ENCODE measurements at regions not wholly inside any gene's neighbourhood (a gene's known extent, or its start where the extent isn't known, plus 50 kb on each side); places are given as distances from the start of the nearest gene placed in this dataset.

DNA sequence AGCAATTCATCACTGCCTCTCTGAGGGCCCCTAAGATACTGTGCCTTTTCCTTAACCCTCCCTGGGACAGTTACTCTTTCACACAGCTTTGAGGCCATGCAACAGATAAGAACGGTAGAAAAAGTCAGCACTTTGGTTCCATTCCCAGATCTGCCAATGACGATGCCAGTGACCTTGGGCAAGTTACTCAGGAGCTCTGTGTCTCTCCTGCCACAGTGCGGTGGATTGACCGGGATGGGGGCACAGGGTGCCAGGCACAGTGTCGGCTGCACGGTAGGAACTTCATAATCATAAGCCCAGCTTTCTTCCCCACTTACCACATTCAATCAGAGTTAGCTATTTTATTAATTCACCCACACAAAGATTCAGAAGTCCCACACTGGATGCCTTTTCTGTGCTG, 1041.8 kb downstream of the TBC1D22A start:
- H3K79me2 ChIP-seq (ENCODE audit: control insufficient read depth, low read length): no peaks in the 10 kb centered on the region
- H3K27me3 ChIP-seq (ENCODE audit: control insufficient read depth, low read length): peaks cover 11% of the 10 kb centered on the region
- H3K4me1 ChIP-seq (ENCODE audit: control insufficient read depth, low read length): no peaks in the 10 kb centered on the region
- no peaks in the 10 kb centered on the region for H4K20me1 ChIP-seq (ENCODE audit: control insufficient read depth, insufficient read depth, low read depth, low read length)
- H3K9me2 ChIP-seq (replicated peaks; ENCODE audit: control insufficient read depth, low read length): no peaks in the 10 kb centered on the region
- H3F3A ChIP-seq (ENCODE audit: control insufficient read depth, insufficient read depth): no peaks in the 10 kb centered on the region
- H3K4me3 ChIP-seq (ENCODE audit: low read length): no peak overlapping the region
- no peaks in the 10 kb centered on the region for H3K36me3 ChIP-seq (ENCODE audit: control insufficient read depth, low read length)
- H3K27ac ChIP-seq (ENCODE audit: low read depth, low read length): no peak overlapping the region
- no peaks in the 10 kb centered on the region for H3K9me3 ChIP-seq (ENCODE audit: control insufficient read depth, insufficient read depth, low read length)
- TF ChIP-seq, protein P1, sequence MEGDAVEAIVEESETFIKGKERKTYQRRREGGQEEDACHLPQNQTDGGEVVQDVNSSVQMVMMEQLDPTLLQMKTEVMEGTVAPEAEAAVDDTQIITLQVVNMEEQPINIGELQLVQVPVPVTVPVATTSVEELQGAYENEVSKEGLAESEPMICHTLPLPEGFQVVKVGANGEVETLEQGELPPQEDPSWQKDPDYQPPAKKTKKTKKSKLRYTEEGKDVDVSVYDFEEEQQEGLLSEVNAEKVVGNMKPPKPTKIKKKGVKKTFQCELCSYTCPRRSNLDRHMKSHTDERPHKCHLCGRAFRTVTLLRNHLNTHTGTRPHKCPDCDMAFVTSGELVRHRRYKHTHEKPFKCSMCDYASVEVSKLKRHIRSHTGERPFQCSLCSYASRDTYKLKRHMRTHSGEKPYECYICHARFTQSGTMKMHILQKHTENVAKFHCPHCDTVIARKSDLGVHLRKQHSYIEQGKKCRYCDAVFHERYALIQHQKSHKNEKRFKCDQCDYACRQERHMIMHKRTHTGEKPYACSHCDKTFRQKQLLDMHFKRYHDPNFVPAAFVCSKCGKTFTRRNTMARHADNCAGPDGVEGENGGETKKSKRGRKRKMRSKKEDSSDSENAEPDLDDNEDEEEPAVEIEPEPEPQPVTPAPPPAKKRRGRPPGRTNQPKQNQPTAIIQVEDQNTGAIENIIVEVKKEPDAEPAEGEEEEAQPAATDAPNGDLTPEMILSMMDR (IDR thresholded peaks at IDR 0.05; ENCODE audit: low read depth, low read length, poor library complexity, severe bottlenecking): no peak
- H3K4me2 ChIP-seq (ENCODE audit: low read length): no peak overlapping the region

DNA sequence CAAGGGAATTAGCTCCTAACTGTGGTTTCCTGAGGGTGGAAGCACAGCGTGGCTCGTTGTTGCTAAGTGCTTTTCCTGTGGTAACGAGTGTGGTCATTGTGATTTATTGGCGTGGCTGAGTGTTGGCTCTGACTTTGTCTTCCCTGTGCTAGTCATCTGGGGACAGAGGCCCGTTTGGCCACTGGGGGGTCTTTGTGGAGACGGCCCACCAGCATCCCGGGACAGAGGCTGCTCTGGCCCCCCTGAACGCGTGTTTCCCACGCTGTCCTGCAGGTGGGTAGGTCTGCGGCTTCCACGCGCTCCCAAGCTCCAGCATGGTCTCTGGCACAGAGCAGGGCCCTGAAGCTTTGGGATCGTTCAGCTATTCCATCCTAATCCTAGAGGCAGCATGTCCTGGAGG, 1040.0 kb downstream of the TBC1D22A start:
- TF ChIP-seq, protein P1 (IDR thresholded peaks at IDR 0.05; ENCODE audit: low read depth, low read length, poor library complexity, severe bottlenecking): no peak
- no peak for TF ChIP-seq EZH2phosphoT487 (IDR thresholded peaks at IDR 0.05; ENCODE audit: borderline replicate concordance, low read length)
- Histone ChIP-seq H3K4me2 (ENCODE audit: low read length) (no peak overlapping the region), H3K4me1 (ENCODE audit: control insufficient read depth, low read length) (no peaks in the 10 kb centered on the region), H3K9me2 (replicated peaks; ENCODE audit: control insufficient read depth, low read length) (no peaks in the 10 kb centered on the region), H3K27me3 (ENCODE audit: control insufficient read depth, low read length) (peaks cover 11% of the 10 kb centered on the region), H3K36me3 (ENCODE audit: control insufficient read depth, low read length) (no peaks in the 10 kb centered on the region), H3K4me3 (ENCODE audit: low read length) (no peak overlapping the region), H4K20me1 (ENCODE audit: control insufficient read depth, insufficient read depth, low read depth, low read length) (no peaks in the 10 kb centered on the region), H3K79me2 (ENCODE audit: control insufficient read depth, low read length) (no peaks in the 10 kb centered on the region), H3K9me3 (ENCODE audit: control insufficient read depth, insufficient read depth, low read length) (no peaks in the 10 kb centered on the region), H3K27ac (ENCODE audit: low read depth, low read length) (no peak overlapping the region), H3F3A (ENCODE audit: control insufficient read depth, insufficient read depth) (no peaks in the 10 kb centered on the region)

DNA sequence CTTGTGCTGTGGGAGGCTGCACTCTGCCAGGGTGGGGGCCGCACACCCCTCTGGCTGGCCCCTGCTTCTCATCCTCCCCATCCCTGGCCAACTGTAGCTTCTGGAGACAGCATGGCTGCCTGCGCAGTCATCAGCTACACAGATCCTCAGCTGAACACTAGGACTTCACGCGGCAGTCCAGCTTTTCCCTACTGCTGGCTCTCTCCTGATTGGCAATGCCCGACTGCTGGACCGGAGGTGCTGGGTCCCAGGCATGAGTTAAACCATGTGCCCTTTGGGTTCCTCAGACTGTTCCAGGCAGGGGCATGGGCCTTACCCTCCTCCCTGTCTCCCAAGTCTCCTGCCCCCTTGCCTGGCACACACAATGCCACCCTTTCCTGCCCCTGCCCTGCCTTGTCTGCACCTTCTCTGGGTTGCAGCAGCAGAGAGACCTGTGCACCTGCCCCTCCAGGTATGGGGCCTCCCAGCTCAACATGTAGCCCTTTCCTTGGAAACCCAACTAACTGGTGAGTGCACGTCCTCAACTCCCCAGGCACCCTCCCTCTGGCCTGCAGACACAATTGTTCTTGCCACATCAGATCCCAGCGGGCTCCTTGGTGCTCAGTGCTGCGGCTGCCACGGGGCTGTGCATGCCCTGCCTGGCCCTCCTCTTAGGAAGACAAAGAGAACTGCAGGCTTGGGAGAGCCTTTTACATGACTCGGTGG, 1039.2 kb downstream of the TBC1D22A start:
- no peaks in the 10 kb centered on the region for H3K79me2 ChIP-seq (ENCODE audit: control insufficient read depth, low read length)
- peaks cover 11% of the 10 kb centered on the region for H3K27me3 ChIP-seq (ENCODE audit: control insufficient read depth, low read length)
- H3K27ac ChIP-seq (ENCODE audit: low read depth, low read length): no peak overlapping the region
- no peaks in the 10 kb centered on the region for H3K4me1 ChIP-seq (ENCODE audit: control insufficient read depth, low read length)
- no peaks in the 10 kb centered on the region for H4K20me1 ChIP-seq (ENCODE audit: control insufficient read depth, insufficient read depth, low read depth, low read length)
- no peak overlapping the region for H3K4me3 ChIP-seq (ENCODE audit: low read length)
- no peaks in the 10 kb centered on the region for H3K36me3 ChIP-seq (ENCODE audit: control insufficient read depth, low read length)
- H3K9me2 ChIP-seq (replicated peaks; ENCODE audit: control insufficient read depth, low read length): no peaks in the 10 kb centered on the region
- TF ChIP-seq, protein P1 (IDR thresholded peaks at IDR 0.05; ENCODE audit: low read depth, low read length, poor library complexity, severe bottlenecking): no peak
- TF ChIP-seq EZH2phosphoT487 (IDR thresholded peaks at IDR 0.05; ENCODE audit: borderline replicate concordance, low read length): no peak
- no peaks in the 10 kb centered on the region for H3K9me3 ChIP-seq (ENCODE audit: control insufficient read depth, insufficient read depth, low read length)
- H3K4me2 ChIP-seq (ENCODE audit: low read length): no peak overlapping the region
- H3F3A ChIP-seq (ENCODE audit: control insufficient read depth, insufficient read depth): no peaks in the 10 kb centered on the region
